HepG2 (cell line): ENCODE measurements at regions not wholly inside any gene's neighbourhood (a gene's known extent, or its start where the extent isn't known, plus 50 kb on each side); places are given as distances from the start of the nearest gene placed in this dataset.

Experiments used
- ATAC-seq: fragments of 200-7000 bp; cut with Tn5 transposase; 3 replicates; pipeline ENCODE4 v1.9.1; 2020; ENCODE audit warnings: mild to moderate bottlenecking, moderate library complexity
- BruUV-seq: library from RNA; stranded (reverse); fragments of 400-500 nt; replicated peaks from 2 replicates; lab custom pipeline; 2021; lab: Mats Ljungman, UMichigan
- CTCF ChIA-PET: fragments of 300-600 bp; formaldehyde crosslinking; extraction: SDS; loops from one replicate; lab custom pipeline; 2021; ENCODE audit warnings: low total read pairs, inconsistent platforms, low intra/inter-chr PET ratio; lab: Yijun Ruan, JAX
- POLR2A ChIA-PET: fragments of 350-600 bp; sonication (Branson Sonifier 250); formaldehyde crosslinking; loops from one replicate; lab custom pipeline; 2020; ENCODE audit warnings: antibody characterized with exemption, inconsistent platforms; lab: Yijun Ruan, JAX
- DNase-seq: peaks from one replicate; pipeline ENCODE4 v3.0.0-alpha.2; 2015; ENCODE audit warnings: low spot score
- FAIRE-seq: peaks from 3 replicates; lab custom pipeline; 2011; peaks lifted over from hg19 to GRCh38; lab: Jason Lieb, UNC
- H2AFZ ChIP-seq: one replicate; pipeline ENCODE4 v1.6.1; 2011; ENCODE audit warnings: low read length, inconsistent platforms
- H3K27ac ChIP-seq: fragments of 300-600 bp; 3 replicates; pipeline ENCODE4 v1.8.0; 2011; ENCODE audit warnings: mixed run types, mild to moderate bottlenecking, mixed read lengths, low read length, inconsistent platforms; ENCODE audit not compliant: insufficient read depth; ENCODE audit errors: extremely low read length
- H3K27me3 ChIP-seq, 2 experiments: fragments of 200-600 bp in 1 of 2; 2 replicates in 1 of 2; 3 replicates in 1 of 2; pipeline versions ENCODE4 v1.6.0 to v1.8.0; 2011; ENCODE audit warnings: low read length in 2 of 2, mild to moderate bottlenecking in 2 of 2, moderate library complexity in 2 of 2, inconsistent platforms in 1 of 2; ENCODE audit not compliant: insufficient read depth in 2 of 2, control insufficient read depth in 1 of 2
- H3K36me3 ChIP-seq, 2 experiments: fragments of 200-600 bp in 1 of 2; replicated peaks in 1 of 2; 2 replicates in 1 of 2; 3 replicates in 1 of 2; pipeline versions ENCODE4 v1.5.1 to v1.8.0; 2011; ENCODE audit warnings: low read length in 2 of 2, inconsistent platforms in 1 of 2; ENCODE audit not compliant: insufficient read depth in 2 of 2, control insufficient read depth in 1 of 2
- H3K4me1 ChIP-seq: 2 replicates; pipeline ENCODE4 v1.5.1; 2012; ENCODE audit warnings: low read length, inconsistent platforms; ENCODE audit not compliant: insufficient read depth
- H3K4me2 ChIP-seq: 2 replicates; pipeline ENCODE4 v1.6.0; 2011; ENCODE audit warnings: low read depth, low read length, inconsistent platforms
- H3K4me3 ChIP-seq, 3 experiments: fragments of 200-600 bp in 1 of 3; sonication (generic), shearing (Covaris generic) in 1 of 3; replicated peaks in 1 of 3; 2 replicates each; pipeline ENCODE4 v1.5.1; 2011 to 2016; ENCODE audit warnings: low read length in 3 of 3, inconsistent platforms in 2 of 3, low read depth in 2 of 3, mild to moderate bottlenecking in 2 of 3, control low read depth in 1 of 3, mixed read lengths in 1 of 3; ENCODE audit not compliant: insufficient read depth in 1 of 3
- H3K79me2 ChIP-seq: one replicate; pipeline ENCODE4 v1.6.1; 2011; ENCODE audit warnings: low read length, inconsistent platforms; ENCODE audit not compliant: insufficient read depth
- H3K9ac ChIP-seq: 2 replicates; pipeline ENCODE4 v1.6.0; 2011; ENCODE audit warnings: mild to moderate bottlenecking, low read depth, low read length, inconsistent platforms; ENCODE audit not compliant: insufficient read depth
- H3K9me3 ChIP-seq: 2 replicates; pipeline ENCODE4 v1.5.1; 2012; ENCODE audit warnings: mild to moderate bottlenecking, low read length
- H4K20me1 ChIP-seq: 2 replicates; pipeline ENCODE4 v1.6.0; 2011; ENCODE audit warnings: inconsistent platforms, mild to moderate bottlenecking, low read length, moderate library complexity; ENCODE audit not compliant: insufficient read depth
- CTCF ChIP-seq: sonication (generic); formaldehyde crosslinking; IDR thresholded peaks from 2 replicates; pipeline ENCODE4 v1.5.0; 2020; ENCODE audit warnings: mild to moderate bottlenecking, missing genetic modification reagents, moderate library complexity
- IRF1 ChIP-seq: sonication (generic); formaldehyde crosslinking; IDR thresholded peaks from 2 replicates; pipeline ENCODE4 v1.4.0; 2020; ENCODE audit warnings: low read depth, mild to moderate bottlenecking, missing genetic modification reagents
- MXI1 ChIP-seq: IDR thresholded peaks from 3 replicates; pipeline ENCODE4 v1.6.1; 2012; ENCODE audit warnings: low read depth, low read length, inconsistent platforms, borderline replicate concordance
- RERE ChIP-seq: IDR thresholded peaks from 2 replicates; pipeline ENCODE4 v1.6.1; 2016; ENCODE audit warnings: low read depth, missing genetic modification reagents, missing compliant biosample characterization
- RFXANK ChIP-seq: IDR thresholded peaks from 2 replicates; pipeline ENCODE4 v1.6.1; 2016
- SP4 ChIP-seq: sonication (generic); formaldehyde crosslinking; IDR thresholded peaks from 2 replicates; pipeline ENCODE4 v1.8.1; 2023; ENCODE audit warnings: mild to moderate bottlenecking, missing genetic modification reagents
- TFE3 ChIP-seq: IDR thresholded peaks from 2 replicates; pipeline ENCODE4 v1.6.1; 2016
- ZNF232 ChIP-seq: sonication (generic); formaldehyde crosslinking; IDR thresholded peaks from 2 replicates; pipeline ENCODE4 v1.4.0; 2020; ENCODE audit warnings: missing genetic modification reagents, borderline replicate concordance
- ZNF335 ChIP-seq: sonication (generic); formaldehyde crosslinking; IDR thresholded peaks from 2 replicates; pipeline ENCODE4 v1.4.0; 2020; ENCODE audit warnings: missing genetic modification reagents
- ZNF441 ChIP-seq: sonication (generic); formaldehyde crosslinking; IDR thresholded peaks from 2 replicates; pipeline ENCODE4 v1.7.0; 2021; ENCODE audit warnings: missing genetic modification reagents, borderline replicate concordance
- in situ Hi-C: cut with HindIII; loops from 2 replicates; pipeline ENCODE4 v1.10.0; 2017; ENCODE audit warnings: low pct_unique_long_range_greater_than_20kb; ENCODE audit not compliant: extremely low pct_ligation_motif_present
- intact Hi-C: fragments of 100-400 bp; cut with micrococcal nuclease; formaldehyde crosslinking; loops from one replicate; pipeline ENCODE4 v1.10.0; 2022; ENCODE audit not compliant: unreplicated experiment

- no peaks in the 10 kb centered on the region for H3K27me3 ChIP-seq
- no peak overlapping the region for H3K4me2 ChIP-seq
- ChIA-PET POLR2A (no interaction called here), CTCF (no interaction called here)
- ATAC-seq (no peak), DNase-seq (no peak), FAIRE-seq (no peak)
- no peak overlapping the region for H3K4me3 ChIP-seq
- BruUV-seq, result no TSS peak
- H3K9ac ChIP-seq, result no peak overlapping the region
- H2AFZ ChIP-seq, result no peak overlapping the region
- intact Hi-C loops (no loop called here), in situ Hi-C loops (no loop called here)
- H3K79me2 ChIP-seq, result no peaks in the 10 kb centered on the region
- H4K20me1 ChIP-seq, result no peaks in the 10 kb centered on the region
- TF ChIP-seq MXI1 (no peak), CTCF (no peak), RERE (CRISPR knock-in tag) (no peak), SP4 (CRISPR knock-in tag) (no peak), ZNF441 (CRISPR knock-in tag) (no peak), IRF1 (CRISPR knock-in tag) (no peak), ZNF335 (CRISPR knock-in tag) (no peak), RFXANK (CRISPR knock-in tag) (no peak), ZNF232 (CRISPR knock-in tag) (no peak), TFE3 (CRISPR knock-in tag) (no peak)
- H3K27ac ChIP-seq, result no peak overlapping the region
- no peaks in the 10 kb centered on the region for H3K36me3 ChIP-seq
- no peaks in the 10 kb centered on the region for H3K9me3 ChIP-seq
- no peaks in the 10 kb centered on the region for H3K4me1 ChIP-seq
Observed at GRCh38 chr7:123400196-123400595, 134.2 kb downstream of the IQUB start.
